ENCODE measurements at regions not wholly inside any gene's neighbourhood (a gene's known extent, or its start where the extent isn't known, plus 50 kb on each side); places are given as distances from the start of the nearest gene placed in this dataset.

GRCh38 chr7:3150027-3150426 is 106.4 kb upstream of the CARD11 start:
- Mint-ChIP-seq H3K9me3 (no peaks in the 10 kb centered on the region), H3K4me1 (peaks cover 6 to 22% (median 20%) of the 10 kb centered on the region in 3 donors), H3K27ac (no peak overlapping the region), H3K36me3 (no peaks in the 10 kb centered on the region), H3K27me3 (peaks cover 0 to 3% of the 10 kb centered on the region in 2 donors), H3K4me3 (no peak overlapping the region)
- H3K9me3 ChIP-seq = no peaks in the 10 kb centered on the region
- H3K27ac ChIP-seq (ENCODE audit: low read length) = no peak overlapping the region
- CTCF ChIA-PET = no interaction called here
- H3K36me3 ChIP-seq (ENCODE audit: control insufficient read depth in 2 of 2, extremely low read depth in 1 of 2, insufficient read depth in 1 of 2, low read length in 1 of 2) = no peaks in the 10 kb centered on the region
- 52% methylated on average over 3 of the region's 8 CpGs for WGBS (ENCODE audit: insufficient coverage)
- POLR2A ChIA-PET = no interaction called here
- peaks cover 0 to 6% of the 10 kb centered on the region in 2 experiments for H3K27me3 ChIP-seq (replicated peaks in 1 of 2; ENCODE audit: control insufficient read depth in 2 of 2, extremely low read depth in 1 of 2, insufficient read depth in 2 of 2, low read length in 1 of 2)
- no peaks in the 10 kb centered on the region for H3K4me1 ChIP-seq (ENCODE audit: control insufficient read depth in 1 of 2, extremely low read depth in 1 of 2, insufficient read depth in 2 of 2, low read length in 2 of 2)
- H3K4me3 ChIP-seq (ENCODE audit: control insufficient read depth in 1 of 2, extremely low read depth in 1 of 2, low read length in 1 of 2) = no peak overlapping the region
- no peak for DNase-seq
- ATAC-seq (replicated peaks in 1 of 4) = no peak

GRCh38 chr7:3151784-3152183 is 108.1 kb upstream of the CARD11 start:
- no peak overlapping the region for H3K4me3 ChIP-seq (ENCODE audit: control insufficient read depth in 1 of 2, extremely low read depth in 1 of 2, low read length in 1 of 2)
- DNase-seq = no peak

GRCh38 chr7:3152714-3153113 is 109.0 kb upstream of the CARD11 start:
- Histone ChIP-seq H3K4me1 (ENCODE audit: control insufficient read depth in 1 of 2, extremely low read depth in 1 of 2, insufficient read depth in 2 of 2, low read length in 2 of 2) (peaks cover 0 to under 1% of the 10 kb centered on the region in 2 experiments), H3K27me3 (replicated peaks in 1 of 2; ENCODE audit: control insufficient read depth in 2 of 2, extremely low read depth in 1 of 2, insufficient read depth in 2 of 2, low read length in 1 of 2) (peaks cover 0 to 9% of the 10 kb centered on the region in 2 experiments), H3K9me3 (no peaks in the 10 kb centered on the region), H3K4me3 (ENCODE audit: control insufficient read depth in 1 of 2, extremely low read depth in 1 of 2, low read length in 1 of 2) (no peak overlapping the region), H3K36me3 (ENCODE audit: control insufficient read depth in 2 of 2, extremely low read depth in 1 of 2, insufficient read depth in 1 of 2, low read length in 1 of 2) (no peaks in the 10 kb centered on the region), H3K27ac (ENCODE audit: low read length) (no peak overlapping the region)
- H3K4me1 Mint-ChIP-seq = peaks cover 6 to 17% (median 14%) of the 10 kb centered on the region in 3 donors
- no peaks in the 10 kb centered on the region for H3K36me3 Mint-ChIP-seq
- H3K27me3 Mint-ChIP-seq = no peaks in the 10 kb centered on the region
- DNase-seq (no peak), ATAC-seq (replicated peaks in 1 of 4) (no peak)
- no peak overlapping the region for H3K27ac Mint-ChIP-seq
- no peak overlapping the region for H3K4me3 Mint-ChIP-seq
- WGBS (ENCODE audit: insufficient coverage) = 98% methylated on average over 4 of the region's 7 CpGs
- ChIA-PET POLR2A (interaction anchor here in 1 of 2 donors (0.6 to 0.7 kb wide), 2 partner anchors 301 to 460 kb away, joined by 3 to 9 read pairs; no protein-coding TSS in a partner anchor), CTCF (interaction anchor here in 1 of 2 donors (0.7 kb wide), 1 partner anchor 10 kb away, joined by 8 read pairs; no protein-coding TSS in a partner anchor)
- H3K9me3 Mint-ChIP-seq = no peaks in the 10 kb centered on the region

More at GRCh38 chr7:3151784-3152183, 108.1 kb upstream of the CARD11 start:
- Histone ChIP-seq H3K9me3 (no peaks in the 10 kb centered on the region), H3K27me3 (replicated peaks in 1 of 2; ENCODE audit: control insufficient read depth in 2 of 2, extremely low read depth in 1 of 2, insufficient read depth in 2 of 2, low read length in 1 of 2) (peaks cover 0 to 6% of the 10 kb centered on the region in 2 experiments), H3K4me1 (ENCODE audit: control insufficient read depth in 1 of 2, extremely low read depth in 1 of 2, insufficient read depth in 2 of 2, low read length in 2 of 2) (no peaks in the 10 kb centered on the region), H3K27ac (ENCODE audit: low read length) (no peak overlapping the region), H3K36me3 (ENCODE audit: control insufficient read depth in 2 of 2, extremely low read depth in 1 of 2, insufficient read depth in 1 of 2, low read length in 1 of 2) (no peaks in the 10 kb centered on the region)
- CTCF ChIA-PET = interaction anchor here (0.7 to 1.2 kb wide), 3 partner anchors 11 to 141 kb away, joined by 3 to 8 read pairs (median 4); no protein-coding TSS in a partner anchor
- H3K27ac Mint-ChIP-seq = no peak overlapping the region
- no peak overlapping the region for H3K4me3 Mint-ChIP-seq
- H3K27me3 Mint-ChIP-seq = no peaks in the 10 kb centered on the region
- POLR2A ChIA-PET = no interaction called here
- no CpG with 5 or more reads among the region's 7 CpGs for WGBS (ENCODE audit: insufficient coverage)
- no peaks in the 10 kb centered on the region for H3K36me3 Mint-ChIP-seq
- H3K4me1 Mint-ChIP-seq = peaks cover 6 to 19% (median 17%) of the 10 kb centered on the region in 3 donors
- ATAC-seq (replicated peaks in 1 of 4) = no peak
- no peaks in the 10 kb centered on the region for H3K9me3 Mint-ChIP-seq

GRCh38 chr7:3153118-3153517 is 109.5 kb upstream of the CARD11 start:
- DNase-seq (no peak), ATAC-seq (replicated peaks in 1 of 4) (no peak)
- H3K4me1 ChIP-seq (ENCODE audit: control insufficient read depth in 1 of 2, extremely low read depth in 1 of 2, insufficient read depth in 2 of 2, low read length in 2 of 2) = peaks cover 0 to 2% of the 10 kb centered on the region in 2 experiments
- no peaks in the 10 kb centered on the region for H3K36me3 Mint-ChIP-seq
- H3K4me3 Mint-ChIP-seq = no peak overlapping the region
- no peak overlapping the region for H3K27ac ChIP-seq (ENCODE audit: low read length)
- H3K36me3 ChIP-seq (ENCODE audit: control insufficient read depth in 2 of 2, extremely low read depth in 1 of 2, insufficient read depth in 1 of 2, low read length in 1 of 2) = no peaks in the 10 kb centered on the region
- no peaks in the 10 kb centered on the region for H3K9me3 Mint-ChIP-seq
- no CpG with 5 or more reads among the region's 6 CpGs for WGBS (ENCODE audit: insufficient coverage)
- no peak overlapping the region for H3K4me3 ChIP-seq (ENCODE audit: control insufficient read depth in 1 of 2, extremely low read depth in 1 of 2, low read length in 1 of 2)
- ChIA-PET POLR2A (no interaction called here), CTCF (interaction anchor here in 1 of 2 donors (0.6 to 0.7 kb wide), 2 partner anchors 81 to 89 kb away, joined by 3 read pairs; no protein-coding TSS in a partner anchor)
- no peaks in the 10 kb centered on the region for H3K9me3 ChIP-seq
- H3K27me3 Mint-ChIP-seq = no peaks in the 10 kb centered on the region
- H3K27ac Mint-ChIP-seq = no peak overlapping the region
- peaks cover 6 to 20% (median 14%) of the 10 kb centered on the region in 3 donors for H3K4me1 Mint-ChIP-seq
- H3K27me3 ChIP-seq (replicated peaks in 1 of 2; ENCODE audit: control insufficient read depth in 2 of 2, extremely low read depth in 1 of 2, insufficient read depth in 2 of 2, low read length in 1 of 2) = peaks cover 0 to 11% of the 10 kb centered on the region in 2 experiments

GRCh38 chr7:3154317-3154716 is 110.7 kb upstream of the CARD11 start:
- Histone ChIP-seq H3K4me3 (ENCODE audit: control insufficient read depth in 1 of 2, extremely low read depth in 1 of 2, low read length in 1 of 2) (no peak overlapping the region), H3K27me3 (replicated peaks in 1 of 2; ENCODE audit: control insufficient read depth in 2 of 2, extremely low read depth in 1 of 2, insufficient read depth in 2 of 2, low read length in 1 of 2) (peaks cover 0 to 11% of the 10 kb centered on the region in 2 experiments), H3K36me3 (ENCODE audit: control insufficient read depth in 2 of 2, extremely low read depth in 1 of 2, insufficient read depth in 1 of 2, low read length in 1 of 2) (no peaks in the 10 kb centered on the region), H3K9me3 (no peaks in the 10 kb centered on the region), H3K4me1 (ENCODE audit: control insufficient read depth in 1 of 2, extremely low read depth in 1 of 2, insufficient read depth in 2 of 2, low read length in 2 of 2) (peaks cover 0 to 2% of the 10 kb centered on the region in 2 experiments), H3K27ac (ENCODE audit: low read length) (no peak overlapping the region)
- ATAC-seq (replicated peaks in 1 of 4) = no peak
- Mint-ChIP-seq H3K4me3 (no peak overlapping the region), H3K36me3 (no peaks in the 10 kb centered on the region), H3K9me3 (no peaks in the 10 kb centered on the region), H3K27ac (no peak overlapping the region), H3K4me1 (peaks cover 6 to 20% (median 14%) of the 10 kb centered on the region in 3 donors), H3K27me3 (peaks cover 0 to 2% of the 10 kb centered on the region in 2 donors)
- ChIA-PET POLR2A (interaction anchor here in 1 of 2 donors (0.6 kb wide), 1 partner anchor 291 kb away, joined by 3 read pairs; no protein-coding TSS in a partner anchor), CTCF (interaction anchor here (0.6 to 1.9 kb wide), 11 partner anchors 61 to 268 kb away, joined by 3 to 11 read pairs (median 4); no protein-coding TSS in a partner anchor)
- DNase-seq = no peak
- WGBS (ENCODE audit: insufficient coverage) = 96% methylated on average over 4 of the region's 5 CpGs

GRCh38 chr7:3154881-3155494 is 111.3 kb upstream of the CARD11 start:
- DNase-seq = peak in 34 of 35 experiments; percentile 13 to 82 (median 52)
- CTCF ChIA-PET = interaction anchor here (0.6 to 1.9 kb wide), 16 partner anchors 22 to 567 kb away, joined by 3 to 11 read pairs (median 3); no protein-coding TSS in a partner anchor
- WGBS (ENCODE audit: insufficient coverage) = 42% methylated on average over 4 of the region's 7 CpGs
- Mint-ChIP-seq H3K9me3 (no peaks in the 10 kb centered on the region), H3K27me3 (peaks cover 0 to 2% of the 10 kb centered on the region in 2 donors), H3K27ac (no peak overlapping the region), H3K4me1 (peaks cover 6 to 19% (median 13%) of the 10 kb centered on the region in 3 donors), H3K4me3 (no peak overlapping the region), H3K36me3 (no peaks in the 10 kb centered on the region)
- Histone ChIP-seq H3K9me3 (no peaks in the 10 kb centered on the region), H3K27me3 (replicated peaks in 1 of 2; ENCODE audit: control insufficient read depth in 2 of 2, extremely low read depth in 1 of 2, insufficient read depth in 2 of 2, low read length in 1 of 2) (peaks cover 0 to 8% of the 10 kb centered on the region in 2 experiments), H3K4me3 (ENCODE audit: control insufficient read depth in 1 of 2, extremely low read depth in 1 of 2, low read length in 1 of 2) (no peak overlapping the region), H3K4me1 (ENCODE audit: control insufficient read depth in 1 of 2, extremely low read depth in 1 of 2, insufficient read depth in 2 of 2, low read length in 2 of 2) (peaks cover 0 to 2% of the 10 kb centered on the region in 2 experiments), H3K27ac (ENCODE audit: low read length) (no peak overlapping the region), H3K36me3 (ENCODE audit: control insufficient read depth in 2 of 2, extremely low read depth in 1 of 2, insufficient read depth in 1 of 2, low read length in 1 of 2) (no peaks in the 10 kb centered on the region)
- POLR2A ChIA-PET = interaction anchor here in 1 of 2 donors (0.6 kb wide), 1 partner anchor 8 kb away, joined by 3 read pairs; no protein-coding TSS in a partner anchor
- peak; percentile 60 to 71 (median 65) for ATAC-seq (replicated peaks in 1 of 4)

All from T-cell (primary cell).